NCI-H526 (cell line): ENCODE measurements at regions not wholly inside any gene's neighbourhood (a gene's known extent, or its start where the extent isn't known, plus 50 kb on each side); places are given as distances from the start of the nearest gene placed in this dataset.
"Not testable (repeated sequence)": the region's sequence is repeated elsewhere in the genome, so short reads cannot be mapped to it uniquely, and the experiment has no call there.

Experiments
- DNase-seq, 2 experiments: peaks; one replicate each; lab custom pipeline; 2025; lab: John Stamatoyannopoulos, UW

DNA sequence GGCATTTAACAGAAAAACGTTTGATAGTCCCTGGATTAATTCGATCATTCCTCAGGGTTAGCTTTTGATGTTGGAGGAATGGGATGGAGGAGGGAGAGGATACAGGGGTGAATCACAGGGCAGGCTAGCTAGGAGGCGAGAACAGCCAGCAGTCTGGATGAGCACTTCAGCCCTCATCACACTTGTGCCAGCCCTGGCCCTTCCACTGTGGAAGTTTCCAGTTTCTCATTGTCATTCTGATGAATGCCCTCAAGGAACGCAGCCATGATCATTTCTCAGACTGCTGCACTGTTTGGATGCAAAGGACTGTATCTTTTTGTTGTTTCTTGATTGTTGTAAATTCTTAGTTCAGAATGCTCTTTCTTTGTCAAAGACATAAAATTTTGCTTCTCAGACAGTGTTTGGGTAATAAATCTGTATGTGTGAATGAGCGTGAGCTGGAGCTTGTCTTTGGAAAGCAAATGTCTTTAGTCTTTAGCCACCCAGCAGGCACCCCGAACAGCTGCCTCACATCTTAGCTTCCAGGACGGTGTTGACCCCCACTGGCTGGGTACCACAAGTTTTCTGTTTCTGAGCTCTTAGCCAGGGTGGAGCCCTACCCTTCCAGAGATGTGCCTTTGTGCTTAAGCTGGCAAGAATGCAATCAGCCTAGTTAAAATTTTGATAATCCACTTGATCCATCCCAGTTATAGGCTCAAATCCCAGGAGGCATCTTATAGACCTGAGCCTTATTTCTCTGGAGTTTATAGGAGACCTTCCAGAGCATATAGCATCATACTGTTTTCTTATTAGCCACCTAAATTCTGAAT, 121.1 kb downstream of the PDCD6IP start:
- no peak for DNase-seq

DNA sequence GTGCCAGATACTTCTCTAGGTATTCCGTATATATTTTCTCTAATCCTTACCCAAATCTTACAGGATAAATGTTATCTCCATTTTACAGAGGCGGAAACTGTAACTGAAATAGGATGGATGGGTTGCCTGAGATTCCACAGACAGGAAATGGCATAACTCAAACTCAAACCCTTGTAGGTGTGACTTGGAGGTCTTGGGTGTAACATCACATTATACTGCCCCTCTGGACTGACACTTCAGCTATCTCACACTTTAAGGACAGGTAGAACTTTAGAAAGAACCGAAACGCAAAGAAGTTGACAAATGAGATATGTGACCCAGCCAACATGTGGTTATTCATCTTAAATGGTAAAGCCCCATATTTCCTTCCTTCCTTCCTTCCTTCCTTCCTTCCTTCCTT, 122.1 kb downstream of the PDCD6IP start:
- no peak for DNase-seq

DNA sequence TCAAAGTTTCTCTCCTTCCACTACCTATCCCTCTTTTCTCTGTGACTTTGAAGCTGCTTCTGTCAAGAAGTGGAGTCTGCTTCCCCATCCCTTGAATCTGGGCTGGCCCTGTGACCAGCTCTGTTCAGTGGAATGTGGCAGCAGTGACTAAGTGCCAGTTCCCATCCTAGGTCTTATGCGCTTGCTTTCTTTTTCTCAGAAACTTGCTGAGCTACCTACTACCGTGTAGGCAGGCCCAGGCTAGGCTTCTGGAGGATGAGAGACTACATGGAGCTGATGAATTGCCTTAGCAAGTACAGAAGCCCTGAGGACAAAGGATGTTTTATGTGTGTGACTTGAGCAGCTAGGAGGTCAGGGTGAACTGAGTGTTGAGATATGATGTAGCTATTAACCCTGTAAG, 123.2 kb downstream of the PDCD6IP start:
- no peak for DNase-seq

DNA sequence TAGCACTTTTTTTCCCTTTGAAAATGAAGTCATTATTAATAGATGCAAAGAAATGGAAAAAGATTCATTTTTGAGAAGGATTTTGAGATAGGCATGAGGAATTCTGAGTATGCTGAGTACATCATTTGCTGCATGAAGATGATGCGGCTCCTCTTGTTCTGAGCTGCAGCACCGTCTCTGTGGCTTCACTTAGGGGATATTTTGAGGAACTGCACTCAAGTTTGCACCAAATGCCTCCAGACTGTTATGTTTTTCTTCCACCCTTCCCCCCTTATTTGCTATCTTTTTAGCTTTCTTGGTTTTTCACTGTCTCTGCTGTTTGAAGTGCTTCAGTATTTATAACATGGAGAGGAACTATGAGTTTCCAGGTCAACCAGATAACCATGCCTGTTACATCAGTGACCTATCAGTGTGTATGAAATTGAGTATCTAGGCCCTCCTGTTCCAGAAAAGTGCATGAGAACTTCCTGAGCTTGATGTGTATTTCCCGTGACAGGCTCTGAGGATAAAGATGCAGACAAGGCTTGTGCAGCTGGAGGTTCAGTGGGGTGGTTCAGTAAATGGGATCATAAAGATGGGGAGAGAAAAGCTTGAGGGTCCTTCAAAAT, 128.7 kb downstream of the PDCD6IP start:
- no peak for DNase-seq

DNA sequence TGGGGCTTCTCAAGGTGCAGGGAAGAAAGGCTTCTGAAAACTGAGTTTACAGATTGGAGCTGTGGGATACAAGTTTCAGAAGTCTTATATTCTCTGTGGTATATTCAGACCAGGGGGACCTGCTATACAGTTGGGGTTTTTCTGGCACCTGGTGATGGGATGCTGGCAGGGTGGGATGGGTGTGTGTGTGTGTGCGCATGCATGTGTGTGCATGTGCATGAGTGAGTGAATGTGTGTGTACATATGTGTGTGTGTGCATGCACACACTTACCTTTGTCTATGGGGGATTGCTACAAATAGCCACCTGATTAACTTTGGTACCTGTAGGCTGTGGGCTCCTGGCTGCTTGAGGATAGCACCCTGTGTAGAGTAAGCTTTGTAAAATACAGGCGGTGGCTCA, 131.4 kb downstream of the PDCD6IP start:
- no peak for DNase-seq

DNA sequence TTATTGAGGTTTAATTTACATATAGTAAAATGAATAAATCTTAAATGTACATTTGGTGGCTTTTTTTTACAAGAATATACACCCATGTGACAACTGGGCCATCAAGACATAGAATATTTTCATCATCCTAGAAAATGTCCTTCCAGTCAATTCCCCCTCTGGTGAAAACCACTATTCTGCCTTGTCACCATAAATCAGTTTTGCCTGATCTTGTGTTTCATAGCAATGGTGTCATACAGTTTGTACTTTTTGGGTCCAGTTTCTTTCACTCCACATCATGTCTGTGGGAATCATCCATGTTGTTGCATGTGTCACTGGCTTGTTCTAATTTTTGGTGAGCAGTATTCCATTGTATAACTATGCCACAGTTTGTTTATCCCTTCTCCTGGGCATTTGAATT, 133.1 kb downstream of the PDCD6IP start:
- no peak for DNase-seq

DNA sequence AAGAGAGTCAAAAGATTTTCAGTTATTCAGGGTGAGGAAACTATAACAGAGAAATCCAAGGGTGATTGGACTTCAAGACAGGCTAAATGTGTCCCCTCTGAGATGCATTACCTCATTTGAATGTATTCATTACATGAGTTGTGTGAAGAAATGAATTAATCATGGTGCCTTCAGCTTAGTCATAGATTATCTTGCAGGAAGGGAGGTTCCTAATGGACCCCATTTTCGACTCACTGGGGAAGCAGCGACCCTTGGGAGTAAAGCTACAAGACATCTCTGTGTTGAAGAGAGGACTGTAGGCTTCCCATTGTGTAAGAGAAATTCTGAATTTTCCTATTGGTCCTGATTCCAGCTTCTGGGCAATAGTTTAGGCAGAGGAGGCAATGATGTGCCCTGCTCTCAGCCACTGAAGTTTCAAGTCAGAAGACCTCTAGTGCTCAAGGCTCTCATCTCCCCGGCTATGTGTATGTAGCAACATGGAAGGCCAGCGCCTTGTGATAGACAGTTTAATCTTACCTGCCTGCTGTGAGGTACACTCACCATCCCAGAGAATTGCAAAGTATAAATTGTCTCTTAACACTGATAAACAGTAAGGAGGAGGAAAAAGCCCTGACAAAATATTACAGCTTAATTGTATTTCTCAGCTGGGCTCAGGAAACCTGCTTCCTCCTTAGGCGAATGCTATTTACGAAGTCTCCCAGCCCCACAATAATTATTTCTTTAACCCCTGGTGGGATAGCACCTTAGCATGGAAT, 133.8 kb downstream of the PDCD6IP start:
- no peak for DNase-seq

DNA sequence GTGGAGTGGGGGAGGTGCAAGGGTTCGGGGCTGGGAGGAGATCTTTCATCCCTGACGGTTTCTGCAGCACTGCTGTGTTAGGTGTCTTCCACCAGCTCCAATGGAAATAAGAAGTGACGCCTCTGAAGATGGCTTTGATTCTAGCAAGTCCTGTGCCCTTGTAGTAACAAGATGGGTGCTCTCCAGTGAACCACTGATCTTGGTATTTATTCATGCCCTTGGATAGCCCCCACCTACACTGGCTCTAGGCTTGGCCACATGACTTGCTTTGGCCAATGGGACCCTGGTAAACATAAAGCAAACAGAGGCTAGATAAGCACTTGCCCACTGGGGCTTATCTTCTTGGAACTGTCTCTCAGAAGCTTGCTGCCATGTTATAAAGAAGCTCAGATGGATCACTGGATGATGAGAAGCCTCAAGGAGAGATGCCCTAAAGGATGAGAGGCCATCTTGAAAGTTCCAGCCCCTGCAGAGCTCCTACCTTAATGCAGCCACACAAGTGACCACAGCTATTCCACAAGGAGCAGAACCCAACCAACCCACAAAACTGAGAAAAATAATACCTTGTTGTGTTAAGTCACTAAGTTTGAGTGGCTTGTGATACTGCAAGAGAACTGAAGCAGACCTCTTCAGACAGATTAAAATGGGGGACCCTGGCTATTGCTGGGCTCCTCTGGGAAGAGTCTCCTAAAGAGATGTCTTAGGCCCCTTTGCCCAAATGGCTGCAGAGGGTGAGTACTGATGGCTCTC, 137.9 kb downstream of the PDCD6IP start:
- no peak for DNase-seq

DNA sequence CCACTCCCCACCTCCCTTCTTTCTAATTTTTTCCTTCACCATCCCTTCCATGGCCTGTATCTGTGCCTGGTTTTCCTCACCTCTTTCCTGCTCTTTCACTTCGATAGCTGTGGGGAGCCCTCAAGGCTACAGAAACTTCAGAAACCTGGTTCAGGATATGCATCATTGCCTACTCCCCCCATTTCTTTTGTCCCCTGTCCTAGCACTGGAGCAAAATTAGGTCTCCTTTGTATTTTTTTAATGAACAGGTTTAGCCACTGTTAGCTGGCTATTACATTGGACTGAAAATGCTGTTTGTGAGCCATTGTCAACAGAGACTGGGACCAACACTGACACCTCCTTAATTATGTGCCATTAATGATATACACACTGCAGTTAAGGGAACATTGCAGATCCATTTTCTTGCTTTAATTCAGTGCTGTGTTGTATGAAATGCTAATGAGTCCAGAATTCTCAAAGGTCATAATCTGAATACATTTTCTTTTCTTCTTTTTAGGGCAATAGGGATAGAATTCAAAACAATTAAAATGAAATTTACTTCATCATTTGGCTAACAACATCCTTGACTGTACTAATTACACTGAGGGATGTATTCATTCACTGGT, 138.6 kb downstream of the PDCD6IP start:
- DNase-seq: no peak

DNA sequence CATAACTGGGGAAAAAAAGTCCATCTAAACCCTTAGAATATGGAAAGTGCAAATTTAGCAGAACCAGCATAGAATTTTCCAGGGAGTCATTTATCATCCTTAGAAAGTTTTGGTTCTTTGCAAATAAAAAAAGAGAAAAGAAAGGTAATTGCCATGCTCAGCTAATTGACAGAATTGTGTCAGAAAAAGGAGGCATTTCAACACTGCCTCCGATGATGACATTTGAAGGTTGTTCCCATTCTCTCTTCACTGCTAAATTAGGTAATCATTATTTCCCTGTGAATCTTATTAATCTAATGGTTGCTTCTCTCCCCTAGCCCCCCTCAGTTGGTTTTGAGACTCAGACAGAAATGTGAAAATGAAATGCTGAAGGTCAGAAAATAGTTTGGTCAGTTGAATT, 139.2 kb downstream of the PDCD6IP start:
- no peak for DNase-seq

DNA sequence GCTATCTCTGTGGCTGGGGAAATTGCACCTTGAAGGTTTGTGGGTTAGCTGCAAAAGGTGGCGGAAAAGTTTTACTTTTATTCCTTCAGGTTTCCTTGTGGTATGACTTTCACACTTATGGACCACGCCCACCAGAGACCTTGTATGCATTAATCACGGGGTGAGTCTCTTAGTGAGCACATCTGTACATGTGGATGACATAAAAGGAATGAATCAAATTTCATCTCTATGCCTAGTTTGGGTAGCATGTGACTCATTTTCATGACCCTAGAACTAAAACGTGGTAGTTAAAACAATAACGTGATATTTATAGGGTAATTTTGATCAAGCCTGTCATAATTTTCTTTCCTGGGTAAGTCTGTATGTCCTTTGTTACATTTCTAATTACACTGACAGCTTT, 141.7 kb downstream of the PDCD6IP start:
- DNase-seq: no peak

DNA sequence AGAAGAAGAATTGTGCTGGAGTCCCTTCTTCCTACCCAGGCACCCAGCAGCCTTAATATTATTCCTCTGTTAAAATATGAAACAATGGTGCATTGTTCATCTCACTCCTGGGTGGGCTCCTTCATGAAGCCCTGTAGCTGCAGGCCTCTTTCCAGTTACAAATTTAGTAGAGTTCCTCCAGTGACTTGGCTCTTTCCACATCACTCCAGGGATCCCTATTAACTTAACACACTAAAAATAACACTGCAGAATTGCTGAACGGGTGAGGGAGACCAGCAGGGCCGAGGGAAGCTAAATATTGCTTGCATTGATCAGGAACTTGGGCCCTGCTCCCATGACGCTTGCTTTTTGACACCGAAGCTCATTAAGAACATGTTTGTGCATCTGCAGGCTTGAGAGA, 142.3 kb downstream of the PDCD6IP start:
- no peak for DNase-seq

DNA sequence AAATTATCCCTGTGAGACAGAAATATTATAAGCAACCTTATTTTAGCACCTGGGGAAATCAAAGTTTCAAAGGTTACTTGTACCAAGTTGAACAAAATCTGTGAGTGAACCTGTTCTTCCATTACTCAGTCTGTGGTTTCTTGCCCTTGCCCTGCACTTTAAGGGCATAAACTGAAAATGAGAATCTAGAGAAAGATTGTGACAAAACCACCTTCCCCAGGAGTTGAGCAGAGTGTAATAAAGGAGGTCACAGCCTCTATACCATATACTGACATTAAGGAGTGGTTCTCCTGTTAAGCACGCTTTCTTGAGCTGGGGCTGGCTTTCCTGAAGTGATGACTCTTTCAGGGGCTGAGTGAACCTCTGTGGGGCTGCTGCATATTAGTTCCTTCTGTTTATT, 143.4 kb downstream of the PDCD6IP start:
- DNase-seq: no peak

DNA sequence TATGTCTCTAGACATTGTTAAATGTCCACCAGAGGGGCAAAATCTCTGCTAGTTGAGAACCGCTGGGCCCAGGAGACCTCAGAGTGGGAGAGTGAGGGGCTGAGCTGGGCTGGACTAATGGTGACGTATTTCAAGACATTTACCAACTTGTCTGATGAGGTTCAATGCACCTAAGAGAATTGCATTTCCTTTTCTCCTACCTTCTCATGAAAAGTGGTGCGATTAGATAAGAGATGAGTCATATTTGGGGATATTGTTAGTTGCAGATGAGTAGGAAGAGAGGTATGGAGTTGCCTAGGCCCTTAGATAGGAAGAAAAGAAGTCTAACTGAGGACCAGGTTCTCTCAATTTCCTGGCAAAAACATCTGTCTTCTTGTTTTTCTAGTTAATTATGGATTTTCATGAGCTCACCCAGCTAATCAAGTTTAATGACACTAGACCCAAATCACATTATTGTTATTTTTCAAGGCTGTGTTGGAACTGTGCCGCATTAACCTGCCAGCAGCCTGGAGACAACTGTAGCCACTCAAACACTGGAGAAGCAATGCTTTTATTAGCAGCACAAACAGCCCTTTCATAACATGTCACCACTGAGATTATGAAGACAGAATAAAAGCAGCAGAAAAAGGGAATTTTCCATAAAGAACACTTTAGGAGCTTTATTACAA, 144.2 kb downstream of the PDCD6IP start:
- no peak for DNase-seq

DNA sequence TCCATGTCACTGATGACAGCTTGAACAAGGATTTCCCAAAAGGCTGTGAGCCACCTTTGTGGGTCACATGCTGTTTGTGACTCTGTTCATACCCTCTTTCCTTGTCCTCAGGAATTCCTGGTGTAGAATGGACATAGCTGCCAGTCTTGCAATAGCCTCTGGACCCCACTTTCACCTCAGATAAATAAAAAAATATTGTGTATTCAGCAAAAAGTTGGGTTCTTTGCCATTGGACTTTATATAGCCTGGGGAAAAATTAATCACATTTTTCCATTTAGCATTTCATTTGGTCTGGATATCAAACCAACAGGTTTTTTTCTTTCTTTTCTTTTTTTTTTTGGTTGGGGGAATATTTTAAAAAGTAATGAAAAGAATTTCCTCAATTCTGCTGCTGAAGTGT, 144.8 kb downstream of the PDCD6IP start:
- no peak for DNase-seq

DNA sequence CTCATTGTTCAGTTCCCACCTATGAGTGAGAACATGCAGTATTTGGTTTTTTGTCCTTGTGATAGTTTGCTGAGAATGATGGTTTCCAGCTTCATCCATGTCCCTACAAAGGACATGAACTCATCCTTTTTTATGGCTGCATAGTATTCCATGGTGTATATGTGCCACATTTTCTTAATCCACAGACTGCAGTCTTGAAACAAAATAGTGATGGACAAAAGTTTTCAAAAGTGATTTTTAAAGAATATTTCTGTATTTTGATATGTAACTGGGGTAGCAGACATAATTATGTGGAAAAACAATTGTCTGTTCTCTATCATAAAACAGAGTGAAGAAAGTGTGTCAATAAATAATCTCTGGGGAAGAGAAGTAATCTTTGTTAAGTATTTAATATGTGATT, 148.2 kb downstream of the PDCD6IP start:
- DNase-seq: not testable (repeated sequence)

DNA sequence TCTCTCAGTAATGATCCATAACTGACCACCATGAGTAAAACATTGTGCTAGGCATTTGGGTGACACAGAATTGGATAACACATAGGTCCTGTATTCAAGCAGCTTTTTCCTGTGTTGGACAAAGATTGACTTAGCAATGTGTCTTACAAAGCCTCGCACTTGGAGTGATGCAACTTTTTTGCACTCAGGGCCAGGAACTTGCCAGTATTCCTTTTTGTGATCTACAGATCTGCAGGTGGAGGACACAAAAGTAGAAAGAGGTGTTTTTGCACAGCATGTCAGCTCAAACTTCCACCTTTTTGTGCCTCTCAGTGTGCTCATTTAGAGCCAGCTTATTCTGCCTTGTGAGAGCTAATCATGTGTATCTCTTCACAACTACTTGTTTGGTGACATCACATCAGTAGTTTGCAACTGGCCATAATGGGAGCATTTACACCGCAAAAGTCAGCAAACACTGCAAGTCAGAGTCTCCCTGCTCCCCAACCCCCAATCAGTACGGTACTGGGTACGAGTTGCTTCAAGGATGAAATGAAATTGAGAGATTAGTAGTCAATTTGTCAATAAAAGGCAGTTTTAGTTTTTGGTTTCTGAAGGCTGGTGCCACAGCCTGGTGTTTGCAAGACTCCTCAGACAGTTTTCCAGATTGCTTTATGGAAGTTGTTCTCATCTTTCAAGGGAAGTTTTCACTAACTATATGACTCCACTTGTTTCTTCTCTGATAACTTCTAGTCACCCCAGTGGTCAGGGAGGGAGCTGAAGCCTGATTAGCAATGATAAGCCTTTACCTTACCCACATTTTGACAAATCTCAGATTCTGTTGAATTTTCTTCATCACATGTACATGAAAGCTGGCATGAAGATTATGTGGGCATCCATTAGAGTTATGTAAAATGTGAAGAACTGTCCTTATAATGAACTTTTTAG, 149.1 kb downstream of the PDCD6IP start:
- DNase-seq: no peak

DNA sequence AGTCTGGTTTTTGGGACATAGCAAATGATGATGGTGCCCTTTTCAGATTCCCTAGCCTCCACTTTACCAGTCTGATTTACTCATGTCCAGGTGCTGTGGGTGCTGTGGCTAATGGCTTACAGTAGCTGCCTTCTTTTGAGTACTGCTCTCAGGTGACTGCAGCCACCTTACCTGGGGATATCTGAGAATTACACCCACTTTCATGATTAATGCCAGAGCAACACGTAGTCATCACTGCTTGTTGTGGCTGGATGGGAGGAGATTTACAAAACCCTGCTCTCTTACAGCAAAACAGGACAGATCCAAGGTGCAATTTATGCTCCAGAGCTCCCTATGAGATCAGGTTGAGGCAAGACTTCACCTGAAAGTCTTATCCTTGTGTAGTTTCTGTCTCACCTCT, 150.6 kb downstream of the PDCD6IP start:
- DNase-seq: no peak

DNA sequence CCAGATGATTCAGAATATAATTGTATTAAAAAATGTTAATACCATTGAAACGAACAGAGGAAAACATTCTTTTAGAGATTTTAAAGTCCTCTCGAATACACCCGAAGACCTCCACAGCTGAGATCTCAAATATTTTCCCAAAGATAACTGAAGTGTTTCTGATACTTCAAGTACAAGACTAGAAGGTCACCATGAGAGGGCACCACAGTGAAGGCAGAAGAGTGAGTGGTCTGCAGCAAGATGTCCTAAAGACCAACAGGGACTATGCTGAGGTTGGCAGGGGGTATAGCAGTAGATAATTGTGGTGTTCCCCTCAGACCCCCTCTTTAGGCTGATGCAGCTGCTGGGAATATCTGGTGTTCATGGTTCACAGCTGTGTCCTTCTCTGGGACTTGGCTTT, 156.5 kb downstream of the PDCD6IP start:
- DNase-seq: peak in 1 of 2 experiments; percentile 24

DNA sequence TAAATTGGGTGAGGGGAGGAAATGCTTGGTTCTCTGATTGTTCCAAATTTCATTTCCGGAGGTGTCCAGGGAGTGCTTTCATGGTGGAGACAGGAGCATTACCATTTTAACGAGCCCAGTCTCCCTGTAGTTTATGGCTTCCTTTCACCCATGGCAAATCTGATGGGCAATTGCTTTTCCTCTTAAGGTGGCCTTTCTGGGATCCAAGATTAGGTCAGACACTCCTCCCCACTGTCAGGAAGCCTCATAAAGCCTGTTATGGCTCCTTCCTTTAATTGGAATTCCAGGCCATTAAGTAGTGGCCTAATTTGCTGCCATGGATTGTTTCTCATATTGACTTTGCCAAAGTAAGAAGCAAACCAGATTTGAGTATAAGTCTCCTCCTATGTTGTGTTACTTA, 157.8 kb downstream of the PDCD6IP start:
- no peak for DNase-seq
